CD14-positive monocyte (primary cell): ENCODE measurements at regions not wholly inside any gene's neighbourhood (a gene's known extent, or its start where the extent isn't known, plus 50 kb on each side); places are given as distances from the start of the nearest gene placed in this dataset.

Source experiments
- DNase-seq, 3 donors: peaks; one replicate each; pipeline ENCODE4 v3.0.0-alpha.2; 2011 to 2022
- H2AFZ ChIP-seq: 2 replicates; pipeline ENCODE4 v1.6.0; 2012; ENCODE audit warnings: mild to moderate bottlenecking, low read depth, low read length, inconsistent platforms; ENCODE audit not compliant: insufficient read depth, poor library complexity, severe bottlenecking
- H3K27ac ChIP-seq, 2 donors: 1 replicate in 1 of 2; 2 replicates in 1 of 2; pipeline ENCODE4 v1.5.1; 2012 to 2013; ENCODE audit warnings: low read length in 2 of 2, control low read depth in 1 of 2, inconsistent platforms in 1 of 2, low read depth in 1 of 2, mild to moderate bottlenecking in 1 of 2
- H3K27me3 ChIP-seq, 2 donors: one replicate each; pipeline versions ENCODE4 v1.6.0 to v1.6.1; 2011 to 2013; ENCODE audit warnings: low read length in 2 of 2; ENCODE audit not compliant: control insufficient read depth in 2 of 2, insufficient read depth in 2 of 2
- H3K36me3 ChIP-seq, 2 donors: replicated peaks in 1 of 2; 1 replicate in 1 of 2; 2 replicates in 1 of 2; pipeline versions ENCODE4 v1.5.1 to v1.6.1; 2012 to 2013; ENCODE audit warnings: low read length in 2 of 2, control low read depth in 1 of 2, inconsistent platforms in 1 of 2, mild to moderate bottlenecking in 1 of 2; ENCODE audit not compliant: insufficient read depth in 2 of 2, control insufficient read depth in 1 of 2
- H3K4me1 ChIP-seq, 2 donors: 1 replicate in 1 of 2; 2 replicates in 1 of 2; pipeline versions ENCODE4 v1.5.1 to v1.6.1; 2012 to 2013; ENCODE audit warnings: low read length in 2 of 2, control low read depth in 1 of 2, inconsistent platforms in 1 of 2, mild to moderate bottlenecking in 1 of 2, moderate library complexity in 1 of 2; ENCODE audit not compliant: insufficient read depth in 2 of 2, control insufficient read depth in 1 of 2
- H3K4me2 ChIP-seq: replicated peaks from 2 replicates; pipeline ENCODE3; 2012; ENCODE audit warnings: low read length, moderate library complexity, mild to moderate bottlenecking; ENCODE audit not compliant: poor library complexity, severe bottlenecking; ENCODE audit errors: extremely low read depth
- H3K4me3 ChIP-seq, 3 experiments: fragments of 200-600 bp in 1 of 3; sonication (generic) in 1 of 3; replicated peaks in 1 of 3; 1 replicate in 2 of 3; 2 replicates in 1 of 3; pipeline ENCODE4 v1.5.1; 2011 to 2013; ENCODE audit warnings: low read length in 3 of 3, mild to moderate bottlenecking in 3 of 3, control low read depth in 2 of 3, low read depth in 2 of 3, inconsistent platforms in 1 of 3, moderate library complexity in 1 of 3
- H3K79me2 ChIP-seq: 2 replicates; pipeline ENCODE4 v1.6.0; 2012; ENCODE audit warnings: mild to moderate bottlenecking, control low read depth, inconsistent platforms, low read length, moderate library complexity; ENCODE audit not compliant: insufficient read depth
- H3K9ac ChIP-seq: 2 replicates; pipeline ENCODE4 v1.6.0; 2017; ENCODE audit warnings: low read length, mild to moderate bottlenecking; ENCODE audit not compliant: insufficient read depth, poor library complexity, severe bottlenecking
- H3K9me3 ChIP-seq, 2 donors: replicated peaks in 1 of 2; 1 replicate in 1 of 2; 2 replicates in 1 of 2; pipeline versions ENCODE4 v1.5.1 to v1.6.1; 2012 to 2013; ENCODE audit warnings: low read length in 2 of 2, control low read depth in 1 of 2; ENCODE audit not compliant: control insufficient read depth in 1 of 2, insufficient read depth in 1 of 2
- H4K20me1 ChIP-seq: 2 replicates; pipeline ENCODE4 v1.6.0; 2012; ENCODE audit warnings: mild to moderate bottlenecking, low read length, control low read depth, moderate library complexity; ENCODE audit not compliant: insufficient read depth
- H3K27ac Mint-ChIP-seq, 7 donors: one replicate each; pipeline ENCODE4 v1.8.0; 2020; ENCODE audit warnings: mild to moderate bottlenecking in 7 of 7, mixed read lengths in 7 of 7, moderate library complexity in 6 of 7, inconsistent platforms in 2 of 7
- H3K27me3 Mint-ChIP-seq, 3 donors: one replicate each; pipeline ENCODE4 v1.8.0; 2021 to 2022; ENCODE audit warnings: low read depth in 3 of 3, mild to moderate bottlenecking in 3 of 3, mixed read lengths in 3 of 3, moderate library complexity in 3 of 3, inconsistent platforms in 1 of 3
- H3K36me3 Mint-ChIP-seq, 2 donors: one replicate each; pipeline ENCODE4 v1.8.0; 2020; ENCODE audit warnings: mixed read lengths in 2 of 2, inconsistent platforms in 1 of 2, mild to moderate bottlenecking in 1 of 2
- H3K4me1 Mint-ChIP-seq: one replicate; pipeline ENCODE4 v1.8.0; 2020; ENCODE audit warnings: mild to moderate bottlenecking, mixed read lengths
- H3K4me3 Mint-ChIP-seq, 2 donors: one replicate each; pipeline ENCODE4 v1.8.0; 2020; ENCODE audit warnings: mild to moderate bottlenecking in 2 of 2, mixed read lengths in 2 of 2, moderate library complexity in 1 of 2
- H3K9me3 Mint-ChIP-seq, 7 donors: one replicate each; pipeline ENCODE4 v1.8.0; 2020 to 2022; ENCODE audit warnings: mixed read lengths in 7 of 7, mild to moderate bottlenecking in 6 of 7, moderate library complexity in 6 of 7, inconsistent platforms in 2 of 7
- WGBS: methylation state at CpG from one replicate; pipeline ENCODE4 v1.1.5; 2013; ENCODE audit warnings: missing lambda C conversion rate; ENCODE audit not compliant: insufficient coverage; 5-methylcytosine and 5-hydroxymethylcytosine counted together
- intact Hi-C, 2 donors: fragments of 100-400 bp; cut with micrococcal nuclease; formaldehyde crosslinking; loops; one replicate each; pipeline versions ENCODE4 v1.15.0 to v1.15.1; 2023
- TF ChIP-seq, protein P1 (sequence below): fragments of 200-600 bp; IDR thresholded peaks from one replicate; pipeline ENCODE4 v1.8.0; 2022; ENCODE audit warnings: antibody characterized with exemption, mild to moderate bottlenecking

DNA sequence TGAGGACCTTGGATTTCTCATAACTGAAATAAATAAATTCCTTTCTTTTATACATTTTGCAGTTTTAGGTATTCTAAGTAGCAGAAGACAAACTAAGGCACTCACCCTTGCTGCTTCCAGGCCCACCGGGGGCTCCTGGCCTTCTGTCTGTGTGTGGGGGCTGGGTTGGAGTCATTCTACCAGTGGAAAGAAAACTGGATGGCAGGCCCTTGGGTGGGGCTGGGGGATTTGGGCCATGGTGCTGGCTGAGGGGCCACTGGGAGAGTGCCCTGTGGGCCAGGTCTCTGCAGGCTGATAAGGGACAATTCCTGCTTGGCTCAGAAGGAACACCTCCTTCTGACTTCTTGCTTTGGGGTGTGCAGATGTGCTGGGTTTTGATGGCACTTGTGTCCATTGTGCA, 54.0 kb upstream of the CSF3R start:
- no peak for DNase-seq
- Histone ChIP-seq H3K36me3 (no peaks in the 10 kb centered on the region), H3K4me2 (no peak overlapping the region), H4K20me1 (no peaks in the 10 kb centered on the region), H3K4me3 (no peak overlapping the region), H3K79me2 (no peaks in the 10 kb centered on the region), H3K27ac (no peak overlapping the region), H3K27me3 (no peaks in the 10 kb centered on the region), H2AFZ (no peak overlapping the region), H3K9me3 (no peaks in the 10 kb centered on the region), H3K9ac (no peak overlapping the region), H3K4me1 (no peaks in the 10 kb centered on the region)
- Mint-ChIP-seq H3K36me3 (no peaks in the 10 kb centered on the region), H3K4me3 (no peak overlapping the region), H3K27ac (peak overlapping the region in 1 of 7 donors; percentile 5), H3K27me3 (peaks cover 0 to 17% (median 12%) of the 10 kb centered on the region in 3 donors), H3K9me3 (peaks cover 0 to 5% (median 0%) of the 10 kb centered on the region in 7 donors), H3K4me1 (no peaks in the 10 kb centered on the region)
- intact Hi-C loops, result no loop called here
- 83% methylated on average over 1 of the region's 1 CpG for whole genome bisulfite sequencing
- TF ChIP-seq, protein P1, sequence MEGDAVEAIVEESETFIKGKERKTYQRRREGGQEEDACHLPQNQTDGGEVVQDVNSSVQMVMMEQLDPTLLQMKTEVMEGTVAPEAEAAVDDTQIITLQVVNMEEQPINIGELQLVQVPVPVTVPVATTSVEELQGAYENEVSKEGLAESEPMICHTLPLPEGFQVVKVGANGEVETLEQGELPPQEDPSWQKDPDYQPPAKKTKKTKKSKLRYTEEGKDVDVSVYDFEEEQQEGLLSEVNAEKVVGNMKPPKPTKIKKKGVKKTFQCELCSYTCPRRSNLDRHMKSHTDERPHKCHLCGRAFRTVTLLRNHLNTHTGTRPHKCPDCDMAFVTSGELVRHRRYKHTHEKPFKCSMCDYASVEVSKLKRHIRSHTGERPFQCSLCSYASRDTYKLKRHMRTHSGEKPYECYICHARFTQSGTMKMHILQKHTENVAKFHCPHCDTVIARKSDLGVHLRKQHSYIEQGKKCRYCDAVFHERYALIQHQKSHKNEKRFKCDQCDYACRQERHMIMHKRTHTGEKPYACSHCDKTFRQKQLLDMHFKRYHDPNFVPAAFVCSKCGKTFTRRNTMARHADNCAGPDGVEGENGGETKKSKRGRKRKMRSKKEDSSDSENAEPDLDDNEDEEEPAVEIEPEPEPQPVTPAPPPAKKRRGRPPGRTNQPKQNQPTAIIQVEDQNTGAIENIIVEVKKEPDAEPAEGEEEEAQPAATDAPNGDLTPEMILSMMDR, result no peak

DNA sequence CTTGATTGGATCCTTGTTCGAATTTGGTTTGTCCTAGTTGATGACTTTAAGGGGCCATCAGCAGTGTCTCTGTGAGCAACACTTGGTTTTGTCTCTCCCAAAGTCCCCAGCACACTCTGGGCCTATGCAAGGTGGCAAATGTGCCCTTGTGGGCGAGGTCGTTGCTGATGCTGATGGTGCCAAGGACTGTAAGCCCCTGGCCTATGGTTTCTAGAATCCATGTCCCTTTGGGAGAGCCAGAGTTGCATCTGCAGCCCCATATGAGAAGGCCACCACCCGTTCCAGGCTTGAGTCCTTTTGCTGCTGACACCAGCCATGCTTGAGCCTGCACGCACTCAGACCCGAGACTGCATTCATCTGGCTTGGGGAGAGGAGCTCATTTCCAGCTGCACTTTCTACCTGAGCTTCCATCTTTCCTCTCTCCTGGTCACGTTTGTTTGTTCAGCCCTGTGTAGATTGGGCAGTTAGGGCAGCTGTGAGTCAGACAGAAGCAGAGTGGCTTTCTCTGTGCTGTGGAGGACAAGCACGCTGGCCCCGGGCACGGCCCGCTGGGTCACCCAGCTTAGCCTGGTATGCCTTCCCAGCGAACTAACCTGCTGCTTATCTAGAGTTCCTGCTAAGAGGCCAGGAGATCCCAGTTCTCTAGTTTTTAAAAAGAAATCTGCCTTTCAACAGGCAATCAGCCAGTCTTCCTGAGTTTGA, 52.1 kb upstream of the CSF3R start:
- Histone ChIP-seq H3K36me3 (no peaks in the 10 kb centered on the region), H4K20me1 (no peaks in the 10 kb centered on the region), H3K27me3 (no peaks in the 10 kb centered on the region), H3K4me3 (no peak overlapping the region), H3K4me1 (no peaks in the 10 kb centered on the region), H3K4me2 (no peak overlapping the region), H3K79me2 (no peaks in the 10 kb centered on the region), H3K9ac (no peak overlapping the region), H3K9me3 (no peaks in the 10 kb centered on the region), H2AFZ (no peak overlapping the region), H3K27ac (no peak overlapping the region)
- TF ChIP-seq, protein P1, result no peak
- H3K27ac Mint-ChIP-seq, result peak overlapping the region in 1 of 7 donors; percentile 22
- peaks cover 0 to 20% (median 14%) of the 10 kb centered on the region in 3 donors for H3K27me3 Mint-ChIP-seq
- no peak for DNase-seq
- WGBS, result 74% methylated on average over 8 of the region's 12 CpGs
- no peak overlapping the region for H3K4me3 Mint-ChIP-seq
- peaks cover 0 to 5% (median 0%) of the 10 kb centered on the region in 7 donors for H3K9me3 Mint-ChIP-seq
- intact Hi-C loops, result no loop called here
- H3K36me3 Mint-ChIP-seq, result no peaks in the 10 kb centered on the region
- no peaks in the 10 kb centered on the region for H3K4me1 Mint-ChIP-seq
